GM12878 (cell line): ENCODE measurements at regions not wholly inside any gene's neighbourhood (a gene's known extent, or its start where the extent isn't known, plus 50 kb on each side); places are given as distances from the start of the nearest gene placed in this dataset.

Source experiments
- ATAC-seq: fragments of 200-7000 bp; cut with Tn5 transposase; 3 replicates; pipeline ENCODE4 v1.9.1; 2020; ENCODE audit warnings: mild to moderate bottlenecking, moderate library complexity
- BruUV-seq: library from RNA; stranded (reverse); fragments of 400-500 nt; replicated peaks from 2 replicates; lab custom pipeline; 2021; lab: Mats Ljungman, UMichigan
- CTCF ChIA-PET: fragments of 300-600 bp; sonication (Branson Sonifier 250); formaldehyde crosslinking; extraction: SDS; loops from one replicate; lab custom pipeline; 2021; ENCODE audit warnings: inconsistent platforms; lab: Yijun Ruan, JAX
- POLR2A ChIA-PET: fragments of 350-600 bp; formaldehyde crosslinking; extraction: SDS; loops from one replicate; lab custom pipeline; 2021; ENCODE audit warnings: inconsistent platforms; lab: Charles Lee
- RAD21 ChIA-PET: fragments of 300-600 bp; sonication (Branson Sonifier 250); formaldehyde crosslinking; loops from one replicate; lab custom pipeline; 2023; ENCODE audit warnings: antibody characterized with exemption; ENCODE audit not compliant: unreplicated experiment; lab: Charles Lee
- SMC1A ChIA-PET: fragments of 300-600 bp; sonication (Branson Sonifier 250); formaldehyde crosslinking; loops from one replicate; lab custom pipeline; 2023; ENCODE audit not compliant: unreplicated experiment, uncharacterized antibody; lab: Charles Lee
- DNase-seq: peaks from one replicate; pipeline ENCODE4 v3.0.0-alpha.2; 2011; ENCODE audit warnings: low read depth, low spot score
- FAIRE-seq: peaks from 3 replicates; lab custom pipeline; 2011; peaks lifted over from hg19 to GRCh38; lab: Jason Lieb, UNC
- H2AFZ ChIP-seq: 2 replicates; pipeline ENCODE4 v1.6.0; 2011; ENCODE audit warnings: low read depth, low read length, control low read depth; ENCODE audit not compliant: control insufficient read depth
- H3K27ac ChIP-seq: 2 replicates; pipeline ENCODE4 v1.5.1; 2011; ENCODE audit warnings: control low read depth; ENCODE audit not compliant: control insufficient read depth, insufficient read depth
- H3K27me3 ChIP-seq, 2 experiments: replicated peaks in 1 of 2; 2 replicates each; pipeline versions ENCODE4 v1.6.0 to v1.6.1; 2011; ENCODE audit warnings: low read length in 1 of 2; ENCODE audit not compliant: control insufficient read depth in 2 of 2, insufficient read depth in 2 of 2
- H3K36me3 ChIP-seq, 2 experiments: 2 replicates each; pipeline ENCODE4 v1.5.1; 2011; ENCODE audit warnings: low read length in 1 of 2; ENCODE audit not compliant: control insufficient read depth in 2 of 2, insufficient read depth in 2 of 2
- H3K4me1 ChIP-seq: 2 replicates; pipeline ENCODE4 v1.6.1; 2011; ENCODE audit warnings: mild to moderate bottlenecking, low read length, moderate library complexity, mixed read lengths; ENCODE audit not compliant: control insufficient read depth, insufficient read depth
- H3K4me2 ChIP-seq: 2 replicates; pipeline ENCODE4 v1.6.0; 2011; ENCODE audit warnings: control low read depth; ENCODE audit not compliant: control insufficient read depth, insufficient read depth
- H3K4me3 ChIP-seq: fragments of 200-600 bp; sonication (generic); 2 replicates; pipeline ENCODE4 v1.5.1; 2016
- H3K79me2 ChIP-seq: 2 replicates; pipeline ENCODE4 v1.6.0; 2011; ENCODE audit warnings: low read length; ENCODE audit not compliant: control insufficient read depth, insufficient read depth
- H3K9ac ChIP-seq: 2 replicates; pipeline ENCODE4 v1.8.0; 2011; ENCODE audit warnings: low read length, control low read depth, mixed read lengths; ENCODE audit not compliant: control insufficient read depth, insufficient read depth
- H3K9me3 ChIP-seq: replicated peaks from 3 replicates; pipeline ENCODE4 v1.5.1; 2011; ENCODE audit warnings: mild to moderate bottlenecking, low read length; ENCODE audit not compliant: control insufficient read depth, insufficient read depth
- H4K20me1 ChIP-seq: 2 replicates; pipeline ENCODE4 v1.6.0; 2011; ENCODE audit not compliant: control insufficient read depth, insufficient read depth
- EZH2 ChIP-seq: IDR thresholded peaks from 2 replicates; pipeline ENCODE4 v1.6.1; 2012; ENCODE audit warnings: low read depth, mild to moderate bottlenecking, control low read depth, inconsistent platforms, low read length, borderline replicate concordance; ENCODE audit not compliant: control insufficient read depth
- WGBS: methylation state at CpG from one replicate; pipeline ENCODE4 v1.1.6; 2016; ENCODE audit warnings: low lambda C conversion rate; ENCODE audit not compliant: insufficient replicate concordance, insufficient coverage; ENCODE audit errors: missing lambda C conversion rate; 5-methylcytosine and 5-hydroxymethylcytosine counted together
- in situ Hi-C: fragments of 300-500 bp; cut with MboI; formaldehyde crosslinking; loops from 9 replicates; pipeline ENCODE4 v1.14.3; 2018; ENCODE audit warnings: mixed read lengths
- intact Hi-C: fragments of 100-400 bp; cut with micrococcal nuclease; formaldehyde crosslinking; loops from one replicate; pipeline ENCODE4 v1.14.2; 2022; ENCODE audit not compliant: unreplicated experiment
- TF ChIP-seq, protein P1 (sequence below): fragments of 150-350 bp; IDR thresholded peaks from 2 replicates; pipeline ENCODE4 v1.6.1; 2016; ENCODE audit warnings: low read depth, low read length

DNA sequence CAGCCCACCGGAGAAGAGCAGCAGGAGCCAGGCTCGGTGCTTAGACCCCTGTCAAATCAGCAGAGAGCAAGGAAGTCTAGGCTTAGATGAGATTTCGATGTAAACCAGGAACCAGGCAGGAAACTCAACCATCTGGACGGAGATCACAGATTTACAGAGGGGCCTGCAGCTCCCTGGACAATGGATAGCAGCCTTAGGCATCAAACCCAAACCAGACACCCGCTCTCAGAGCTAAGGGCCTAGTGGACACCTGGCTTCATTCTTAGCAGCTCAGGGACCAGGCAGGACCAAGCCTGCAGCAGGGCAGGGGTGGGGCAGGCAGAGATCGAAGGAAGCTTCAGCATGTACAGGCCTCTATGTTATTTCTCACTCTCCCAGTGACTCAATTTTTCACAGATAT lies 127.8 kb upstream of the FMN2 start:
- intact Hi-C loops (no loop called here), in situ Hi-C loops (no loop called here)
- Histone ChIP-seq H3K9ac (no peak overlapping the region), H3K4me3 (no peak overlapping the region), H4K20me1 (no peaks in the 10 kb centered on the region), H3K9me3 (no peaks in the 10 kb centered on the region), H3K79me2 (no peaks in the 10 kb centered on the region), H3K27me3 (no peaks in the 10 kb centered on the region), H3K4me1 (no peaks in the 10 kb centered on the region), H2AFZ (no peak overlapping the region), H3K36me3 (no peaks in the 10 kb centered on the region), H3K4me2 (no peak overlapping the region), H3K27ac (no peak overlapping the region)
- ChIA-PET SMC1A (no interaction called here), RAD21 (no interaction called here), POLR2A (no interaction called here), CTCF (interaction anchor here (1.1 to 1.6 kb wide), 3 partner anchors 9 to 42 kb away, joined by 3 to 4 read pairs (median 3); no protein-coding TSS in a partner anchor)
- no TSS peak for BruUV-seq
- FAIRE-seq, result no peak
- no peak for DNase-seq
- no peak for TF ChIP-seq EZH2
- TF ChIP-seq, protein P1, sequence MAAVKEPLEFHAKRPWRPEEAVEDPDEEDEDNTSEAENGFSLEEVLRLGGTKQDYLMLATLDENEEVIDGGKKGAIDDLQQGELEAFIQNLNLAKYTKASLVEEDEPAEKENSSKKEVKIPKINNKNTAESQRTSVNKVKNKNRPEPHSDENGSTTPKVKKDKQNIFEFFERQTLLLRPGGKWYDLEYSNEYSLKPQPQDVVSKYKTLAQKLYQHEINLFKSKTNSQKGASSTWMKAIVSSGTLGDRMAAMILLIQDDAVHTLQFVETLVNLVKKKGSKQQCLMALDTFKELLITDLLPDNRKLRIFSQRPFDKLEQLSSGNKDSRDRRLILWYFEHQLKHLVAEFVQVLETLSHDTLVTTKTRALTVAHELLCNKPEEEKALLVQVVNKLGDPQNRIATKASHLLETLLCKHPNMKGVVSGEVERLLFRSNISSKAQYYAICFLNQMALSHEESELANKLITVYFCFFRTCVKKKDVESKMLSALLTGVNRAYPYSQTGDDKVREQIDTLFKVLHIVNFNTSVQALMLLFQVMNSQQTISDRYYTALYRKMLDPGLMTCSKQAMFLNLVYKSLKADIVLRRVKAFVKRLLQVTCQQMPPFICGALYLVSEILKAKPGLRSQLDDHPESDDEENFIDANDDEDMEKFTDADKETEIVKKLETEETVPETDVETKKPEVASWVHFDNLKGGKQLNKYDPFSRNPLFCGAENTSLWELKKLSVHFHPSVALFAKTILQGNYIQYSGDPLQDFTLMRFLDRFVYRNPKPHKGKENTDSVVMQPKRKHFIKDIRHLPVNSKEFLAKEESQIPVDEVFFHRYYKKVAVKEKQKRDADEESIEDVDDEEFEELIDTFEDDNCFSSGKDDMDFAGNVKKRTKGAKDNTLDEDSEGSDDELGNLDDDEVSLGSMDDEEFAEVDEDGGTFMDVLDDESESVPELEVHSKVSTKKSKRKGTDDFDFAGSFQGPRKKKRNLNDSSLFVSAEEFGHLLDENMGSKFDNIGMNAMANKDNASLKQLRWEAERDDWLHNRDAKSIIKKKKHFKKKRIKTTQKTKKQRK, result no peak
- no peak for ATAC-seq
- 8% methylated on average over 5 of the region's 6 CpGs for WGBS
